Panc1 (cell line): ENCODE measurements at regions not wholly inside any gene's neighbourhood (a gene's known extent, or its start where the extent isn't known, plus 50 kb on each side); places are given as distances from the start of the nearest gene placed in this dataset.

ENCODE experiments used
- ATAC-seq: fragments of 200-7000 bp; cut with Tn5 transposase; 2 replicates; pipeline ENCODE4 v1.9.1; 2020; ENCODE audit warnings: mild to moderate bottlenecking, moderate library complexity
- BruUV-seq: library from RNA; stranded (reverse); fragments of 400-500 nt; replicated peaks from 2 replicates; lab custom pipeline; 2021; lab: Mats Ljungman, UMichigan
- CTCF ChIA-PET: fragments of 300-600 bp; sonication (Branson Sonifier 250); formaldehyde crosslinking; loops from one replicate; lab custom pipeline; 2022; ENCODE audit warnings: antibody characterized with exemption; lab: Charles Lee
- POLR2A ChIA-PET: fragments of 300-600 bp; sonication (Branson Sonifier 250); formaldehyde crosslinking; loops from one replicate; lab custom pipeline; 2022; ENCODE audit warnings: antibody characterized with exemption; lab: Charles Lee
- DNase-seq: peaks from one replicate; pipeline ENCODE4 v3.0.0-alpha.2; 2010; ENCODE audit warnings: low read depth, low spot score
- H3K27ac ChIP-seq: 2 replicates; pipeline ENCODE4 v1.5.1; 2011; ENCODE audit warnings: mild to moderate bottlenecking, low read length, inconsistent platforms
- H3K27me3 ChIP-seq: fragments of 200-500 bp; sonication (Bioruptor generic); 2 replicates; pipeline ENCODE4 v1.6.0; 2014; ENCODE audit warnings: low read length, inconsistent platforms; ENCODE audit not compliant: control insufficient read depth, insufficient read depth
- H3K36me3 ChIP-seq: fragments of 200-500 bp; sonication (Bioruptor generic); 2 replicates; pipeline ENCODE4 v1.5.1; 2014; ENCODE audit warnings: inconsistent platforms, mild to moderate bottlenecking, low read length, moderate library complexity; ENCODE audit not compliant: control insufficient read depth, insufficient read depth
- H3K4me1 ChIP-seq: 2 replicates; pipeline ENCODE4 v1.5.1; 2011; ENCODE audit warnings: inconsistent platforms, mild to moderate bottlenecking, low read length, moderate library complexity; ENCODE audit not compliant: control insufficient read depth, insufficient read depth
- H3K4me3 ChIP-seq, 2 experiments: 2 replicates each; pipeline ENCODE4 v1.5.1; 2011 to 2012; ENCODE audit warnings: low read depth in 2 of 2, low read length in 2 of 2, mild to moderate bottlenecking in 2 of 2, inconsistent platforms in 1 of 2, moderate library complexity in 1 of 2
- H3K9me3 ChIP-seq: fragments of 200-500 bp; sonication (Bioruptor generic); 2 replicates; pipeline ENCODE4 v1.5.1; 2014; ENCODE audit warnings: low read depth, mild to moderate bottlenecking, inconsistent platforms, low read length, moderate library complexity; ENCODE audit not compliant: control insufficient read depth, insufficient read depth
- CTCF ChIP-seq: fragments of 450-650 bp; IDR thresholded peaks from 2 replicates; pipeline ENCODE4 v1.5.1; 2017; ENCODE audit warnings: mild to moderate bottlenecking
- POLR2AphosphoS5 ChIP-seq: IDR thresholded peaks from 2 replicates; pipeline ENCODE4 v1.6.1; 2012; ENCODE audit warnings: mild to moderate bottlenecking, low read depth, low read length, moderate library complexity
- REST ChIP-seq, 2 experiments: IDR thresholded peaks; 2 replicates each; pipeline ENCODE4 v1.6.1; 2011 to 2012; ENCODE audit warnings: low read depth in 2 of 2, control low read depth in 1 of 2, low read length in 1 of 2, mild to moderate bottlenecking in 1 of 2, moderate library complexity in 1 of 2; ENCODE audit not compliant: insufficient read depth in 1 of 2
- SIN3A ChIP-seq: IDR thresholded peaks from 2 replicates; pipeline ENCODE4 v1.6.1; 2012; ENCODE audit warnings: low read depth, mild to moderate bottlenecking, low read length, moderate library complexity, borderline replicate concordance; ENCODE audit not compliant: insufficient read depth
- TCF7L2 ChIP-seq: IDR thresholded peaks from 2 replicates; pipeline ENCODE4 v1.6.1; 2011; ENCODE audit warnings: mild to moderate bottlenecking, low read depth, low read length, inconsistent platforms
- in situ Hi-C: cut with HindIII; loops from 2 replicates; pipeline ENCODE4 v1.10.0; 2016; ENCODE audit warnings: low sequenced_read_pairs, low pct_unique_long_range_greater_than_20kb
- intact Hi-C: fragments of 100-400 bp; cut with micrococcal nuclease; formaldehyde crosslinking; loops from one replicate; pipeline ENCODE4 v1.10.0; 2022; ENCODE audit not compliant: unreplicated experiment

GRCh38 chr15:60070838-60071493, 66.9 kb downstream of the FOXB1 start:
- no TSS peak for BruUV-seq
- H3K4me3 ChIP-seq: peak overlapping the region in 1 of 2 experiments; percentile 27; a peak in 2 of 4 replicates
- CTCF ChIA-PET: interaction anchor here (0.7 to 0.9 kb wide), 2 partner anchors 109 to 187 kb away, joined by 7 to 10 read pairs; no protein-coding TSS in a partner anchor
- TF ChIP-seq TCF7L2: 0 out of 2 replicates have a peak, but pooled peaks have one; percentile 29
- no peak for TF ChIP-seq SIN3A
- H3K27me3 ChIP-seq: no peaks in the 10 kb centered on the region
- intact Hi-C loops (loop anchor here (10.0 kb wide), 1 partner anchor 156 kb away; no protein-coding TSS in a partner anchor), in situ Hi-C loops (no loop called here)
- H3K27ac ChIP-seq: peak overlapping the region; percentile 68
- POLR2A ChIA-PET: interaction anchor here (0.6 kb wide), 1 partner anchor 19 kb away, joined by 5 read pairs; no protein-coding TSS in a partner anchor
- DNase-seq: peak; percentile 61
- ATAC-seq: peak; percentile 94
- H3K4me1 ChIP-seq: peaks cover 14% of the 10 kb centered on the region; the same call in 1 of the 2 replicates
- no peaks in the 10 kb centered on the region for H3K9me3 ChIP-seq
- no peaks in the 10 kb centered on the region for H3K36me3 ChIP-seq

- H3K27me3 ChIP-seq: no peaks in the 10 kb centered on the region
- in situ Hi-C loops: no loop called here
- no peak for DNase-seq
- ChIA-PET CTCF (no interaction called here), POLR2A (no interaction called here)
- no TSS peak for BruUV-seq
- H3K4me3 ChIP-seq: no peak overlapping the region
- intact Hi-C loops: loop anchor here (10.0 kb wide), 1 partner anchor 158 kb away; no protein-coding TSS in a partner anchor
- no peaks in the 10 kb centered on the region for H3K36me3 ChIP-seq
- peaks cover 14% of the 10 kb centered on the region; the same call in 1 of the 2 replicates for H3K4me1 ChIP-seq
- ATAC-seq: no peak
- TF ChIP-seq POLR2AphosphoS5 (no peak), REST (IDR thresholded peaks at IDR 0.05; ENCODE audit: insufficient read depth in 1 of 2, low read depth in 2 of 2, low read length in 1 of 2) (no peak), SIN3A (no peak), TCF7L2 (no peak), CTCF (no peak)
- 0 out of 2 replicates have a peak overlapping the region, but pooled peaks have one; percentile 25 for H3K27ac ChIP-seq
- no peaks in the 10 kb centered on the region for H3K9me3 ChIP-seq
Measured at GRCh38 chr15:60072826-60073465, 68.8 kb downstream of the FOXB1 start.
